Spleen (tissue), 11 donors: ENCODE measurements at regions not wholly inside any gene's neighbourhood (a gene's known extent, or its start where the extent isn't known, plus 50 kb on each side); places are given as distances from the start of the nearest gene placed in this dataset.

ENCODE experiments used
- DNase-seq: peaks from one replicate; pipeline ENCODE4 v3.0.0-alpha.2; 2020
- H3K27ac ChIP-seq, 8 donors: fragments of 200-600 bp; sonication (generic) in 7 of 8; 1 replicate in 4 of 8; 2 replicates in 4 of 8; pipeline versions ENCODE4 v1.5.0 to v1.8.0; 2016 to 2021; ENCODE audit warnings: inconsistent platforms in 4 of 8, mild to moderate bottlenecking in 4 of 8, moderate library complexity in 1 of 8
- H3K27me3 ChIP-seq, 7 donors: fragments of 200-600 bp; sonication (generic) in 6 of 7; replicated peaks in 1 of 7; 1 replicate in 4 of 7; 2 replicates in 3 of 7; pipeline versions ENCODE4 v1.5.0 to v1.8.0; 2016 to 2021; ENCODE audit warnings: inconsistent platforms in 3 of 7, mild to moderate bottlenecking in 1 of 7
- H3K36me3 ChIP-seq, 6 donors: fragments of 200-600 bp; sonication (generic) in 5 of 6; 1 replicate in 4 of 6; 2 replicates in 2 of 6; pipeline versions ENCODE4 v1.5.0 to v1.8.0; 2016 to 2021; ENCODE audit warnings: inconsistent platforms in 2 of 6
- H3K4me1 ChIP-seq, 6 donors: fragments of 200-600 bp; sonication (generic) in 5 of 6; 1 replicate in 3 of 6; 2 replicates in 3 of 6; pipeline versions ENCODE4 v1.5.0 to v1.8.0; 2016 to 2021; ENCODE audit warnings: inconsistent platforms in 3 of 6
- H3K4me3 ChIP-seq, 8 donors: fragments of 200-600 bp; sonication (generic) in 7 of 8; 1 replicate in 4 of 8; 2 replicates in 4 of 8; pipeline versions ENCODE4 v1.5.0 to v1.8.0; 2016 to 2021; ENCODE audit warnings: inconsistent platforms in 4 of 8, mild to moderate bottlenecking in 4 of 8, moderate library complexity in 2 of 8
- H3K9me3 ChIP-seq, 8 donors: fragments of 200-600 bp; sonication (generic) in 7 of 8; 1 replicate in 4 of 8; 2 replicates in 4 of 8; pipeline versions ENCODE4 v1.5.0 to v1.8.0; 2016 to 2021; ENCODE audit warnings: inconsistent platforms in 4 of 8
- POLR2A ChIP-seq, 3 donors: fragments of 450-650 bp; IDR thresholded peaks; one replicate each; pipeline ENCODE4 v1.5.1; 2017; ENCODE audit warnings: antibody characterized with exemption in 3 of 3, mild to moderate bottlenecking in 1 of 3
- POLR2AphosphoS5 ChIP-seq, 3 donors: sonication (generic); formaldehyde crosslinking; IDR thresholded peaks; one replicate each; pipeline ENCODE4 v1.5.1; 2017; ENCODE audit warnings: antibody characterized with exemption in 3 of 3
- WGBS, 5 donors: extraction: QIAGEN DNeasy Blood & Tissue Kit in 3 of 5; methylation state at CpG; one replicate each; pipeline versions ENCODE4 v1.1.5 to v1.1.7; 2013 to 2018; 5-methylcytosine and 5-hydroxymethylcytosine counted together
- intact Hi-C: fragments of 100-400 bp; cut with DNase I; formaldehyde crosslinking; loops from one replicate; pipeline ENCODE4 v1.15.0; 2023; ENCODE audit warnings: low total_unique reads
- TF ChIP-seq, protein P1 (sequence below), 11 experiments: fragments of 200-600 bp in 7 of 11; fragments of 450-650 bp in 4 of 11; sonication (generic) in 4 of 11; IDR thresholded peaks in 8 of 11; conservative IDR thresholded peaks in 3 of 11; 1 replicate in 7 of 11; 2 replicates in 4 of 11; pipeline versions ENCODE4 v1.4.0 to v1.8.0; 2016 to 2021; ENCODE audit warnings: antibody characterized with exemption in 11 of 11, inconsistent platforms in 4 of 11, mild to moderate bottlenecking in 1 of 11
- donor health status: healthy with polysubstance abuse.
- donor health status: DM: no; HTN: no; CAD: no; lungs with moderate emphysema.
- donor health status: DM: no; HTN: no; CAD: no.
- donor health status: Bipolar disorder and iron deficiency.
- donor health status: healthy.
- donor health status: DM: no; HTN: no; CAD: no.
- donor health status: DM: yes; HTN: yes; CAD: no.

DNA sequence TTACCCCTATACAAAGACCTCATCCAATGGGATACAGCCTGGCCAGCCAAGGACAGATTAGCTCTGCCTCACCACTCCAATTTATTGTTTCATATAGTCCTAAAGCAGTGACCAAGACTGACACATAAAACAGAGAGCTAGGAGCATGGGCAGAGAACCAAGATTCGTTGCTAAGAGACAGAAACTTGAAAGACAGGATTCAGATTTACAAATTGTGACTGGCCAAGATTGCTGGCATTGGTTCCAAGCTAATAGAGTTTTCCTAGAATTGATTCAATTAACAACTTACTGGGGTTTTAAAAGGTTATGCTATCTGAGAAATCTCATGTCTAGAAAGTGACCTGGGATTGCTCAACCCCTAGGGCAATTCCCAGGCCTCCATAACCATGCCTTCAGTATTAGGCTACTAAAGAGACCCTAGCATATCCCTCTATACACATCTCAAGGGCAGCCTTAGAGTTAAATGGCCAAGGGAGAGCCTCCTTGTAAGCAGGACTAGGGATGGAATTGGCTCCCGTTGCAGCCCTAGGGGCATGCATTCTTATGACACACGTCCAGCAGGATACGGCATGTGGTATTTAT is 75.6 kb downstream of the ICOS start:
- TF ChIP-seq POLR2AphosphoS5 (IDR thresholded peaks at IDR 0.05) (no peak), POLR2A (IDR thresholded peaks at IDR 0.05) (no peak)
- TF ChIP-seq, protein P1, sequence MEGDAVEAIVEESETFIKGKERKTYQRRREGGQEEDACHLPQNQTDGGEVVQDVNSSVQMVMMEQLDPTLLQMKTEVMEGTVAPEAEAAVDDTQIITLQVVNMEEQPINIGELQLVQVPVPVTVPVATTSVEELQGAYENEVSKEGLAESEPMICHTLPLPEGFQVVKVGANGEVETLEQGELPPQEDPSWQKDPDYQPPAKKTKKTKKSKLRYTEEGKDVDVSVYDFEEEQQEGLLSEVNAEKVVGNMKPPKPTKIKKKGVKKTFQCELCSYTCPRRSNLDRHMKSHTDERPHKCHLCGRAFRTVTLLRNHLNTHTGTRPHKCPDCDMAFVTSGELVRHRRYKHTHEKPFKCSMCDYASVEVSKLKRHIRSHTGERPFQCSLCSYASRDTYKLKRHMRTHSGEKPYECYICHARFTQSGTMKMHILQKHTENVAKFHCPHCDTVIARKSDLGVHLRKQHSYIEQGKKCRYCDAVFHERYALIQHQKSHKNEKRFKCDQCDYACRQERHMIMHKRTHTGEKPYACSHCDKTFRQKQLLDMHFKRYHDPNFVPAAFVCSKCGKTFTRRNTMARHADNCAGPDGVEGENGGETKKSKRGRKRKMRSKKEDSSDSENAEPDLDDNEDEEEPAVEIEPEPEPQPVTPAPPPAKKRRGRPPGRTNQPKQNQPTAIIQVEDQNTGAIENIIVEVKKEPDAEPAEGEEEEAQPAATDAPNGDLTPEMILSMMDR (IDR thresholded peaks at IDR 0.05 in 8 of 11, conservative IDR thresholded peaks at IDR 0.05 in 3 of 11): no peak
- no peak overlapping the region for H3K27ac ChIP-seq
- DNase-seq: no peak
- H3K4me3 ChIP-seq: no peak overlapping the region
- no peaks in the 10 kb centered on the region for H3K4me1 ChIP-seq
- intact Hi-C loops: no loop called here
- H3K27me3 ChIP-seq: no peaks in the 10 kb centered on the region
- H3K36me3 ChIP-seq: no peaks in the 10 kb centered on the region
- H3K9me3 ChIP-seq: no peaks in the 10 kb centered on the region
- WGBS, 5 donors: 62 to 79% (median 69%) methylated on average over 4 of the region's 4 CpGs

DNA sequence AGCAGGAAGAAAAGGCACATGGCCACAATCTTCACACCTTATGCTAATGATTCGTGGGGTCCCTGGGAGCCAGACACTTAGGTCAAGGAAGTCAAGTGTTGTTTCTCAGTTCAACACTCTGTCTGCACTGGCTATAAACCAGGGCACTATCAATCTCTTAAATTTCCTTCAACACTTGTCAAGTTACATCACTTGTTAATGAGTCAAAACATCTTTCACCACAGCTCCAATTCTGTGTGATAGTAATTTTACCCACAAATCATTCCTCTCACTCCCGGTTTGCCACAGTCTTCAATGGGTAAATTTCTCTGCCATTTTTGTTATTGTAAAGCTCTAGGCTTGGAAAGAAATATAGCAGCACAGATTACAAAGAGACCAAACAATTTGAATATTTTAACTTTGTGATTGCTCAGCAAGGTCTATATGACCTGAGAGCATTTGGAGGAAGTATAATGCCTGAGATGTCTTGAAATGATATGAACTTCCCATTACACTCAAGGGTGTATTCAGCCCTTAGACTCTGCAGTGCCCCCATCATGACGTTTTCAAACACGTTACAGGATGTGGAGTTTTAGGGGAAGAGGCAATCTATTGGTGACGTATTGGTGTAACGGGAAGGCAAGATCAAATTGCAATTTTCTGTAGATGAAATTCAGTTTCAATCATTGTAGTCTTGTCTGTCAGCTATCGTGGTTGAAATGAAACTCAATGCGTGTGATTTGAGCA is 78.7 kb downstream of the ICOS start:
- intact Hi-C loops: no loop called here
- TF ChIP-seq, protein P1 (IDR thresholded peaks at IDR 0.05 in 8 of 11, conservative IDR thresholded peaks at IDR 0.05 in 3 of 11): no peak
- TF ChIP-seq POLR2A (IDR thresholded peaks at IDR 0.05): no peak
- TF ChIP-seq POLR2AphosphoS5 (IDR thresholded peaks at IDR 0.05): no peak
- H3K27ac ChIP-seq: no peak overlapping the region
- H3K4me1 ChIP-seq: no peaks in the 10 kb centered on the region
- H3K4me3 ChIP-seq: no peak overlapping the region
- no peaks in the 10 kb centered on the region for H3K27me3 ChIP-seq
- 65 to 76% (median 69%) methylated on average over 8 of the region's 8 CpGs for WGBS, 5 donors
- DNase-seq: no peak
- H3K9me3 ChIP-seq: no peaks in the 10 kb centered on the region
- H3K36me3 ChIP-seq: no peaks in the 10 kb centered on the region

DNA sequence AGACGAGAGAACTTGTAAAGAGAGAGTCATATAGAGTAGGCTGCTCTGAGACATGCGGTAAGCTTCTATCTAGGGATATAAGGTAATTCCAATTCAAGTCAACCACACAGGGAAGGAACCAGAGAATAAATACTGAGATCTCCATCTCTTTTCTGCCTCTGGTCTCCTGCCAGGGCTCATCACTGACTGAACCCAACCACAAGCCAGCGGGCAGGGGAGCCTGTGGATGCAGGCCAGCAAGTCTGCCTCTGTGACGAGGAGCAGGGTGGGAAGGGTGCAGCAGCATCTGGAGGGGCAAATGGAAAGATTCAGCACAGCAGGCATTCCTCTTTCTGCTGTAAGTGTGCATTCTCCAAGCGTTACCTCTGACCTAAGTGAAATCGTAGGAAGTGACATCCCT is 82.2 kb downstream of the ICOS start:
- intact Hi-C loops: no loop called here
- no peaks in the 10 kb centered on the region for H3K27me3 ChIP-seq
- WGBS, 5 donors: 87 to 95% (median 88%) methylated on average over 6 of the region's 6 CpGs

More for the DNA sequence above, 82.2 kb downstream of the ICOS start:
- no peak overlapping the region for H3K27ac ChIP-seq
- no peaks in the 10 kb centered on the region for H3K9me3 ChIP-seq
- H3K4me1 ChIP-seq: no peaks in the 10 kb centered on the region
- no peaks in the 10 kb centered on the region for H3K36me3 ChIP-seq
- H3K4me3 ChIP-seq: no peak overlapping the region
- no peak for DNase-seq
- TF ChIP-seq, protein P1 (IDR thresholded peaks at IDR 0.05 in 8 of 11, conservative IDR thresholded peaks at IDR 0.05 in 3 of 11): no peak
- TF ChIP-seq POLR2A (IDR thresholded peaks at IDR 0.05): no peak
- TF ChIP-seq POLR2AphosphoS5 (IDR thresholded peaks at IDR 0.05): no peak
